HepG2 (cell line): ENCODE measurements at regions not wholly inside any gene's neighbourhood (a gene's known extent, or its start where the extent isn't known, plus 50 kb on each side); places are given as distances from the start of the nearest gene placed in this dataset.

Source experiments
- CBX5 ChIP-seq: sonication (generic); formaldehyde crosslinking; IDR thresholded peaks from 2 replicates; pipeline ENCODE4 v1.4.0; 2020; ENCODE audit warnings: missing genetic modification reagents, borderline replicate concordance
- CTCF ChIP-seq: sonication (generic); formaldehyde crosslinking; IDR thresholded peaks from 2 replicates; pipeline ENCODE4 v1.5.0; 2020; ENCODE audit warnings: mild to moderate bottlenecking, missing genetic modification reagents, moderate library complexity
- POLR2A ChIP-seq, 2 experiments: IDR thresholded peaks; 2 replicates each; pipeline ENCODE4 v1.6.1; 2011; ENCODE audit warnings: low read depth in 2 of 2, low read length in 2 of 2, mild to moderate bottlenecking in 1 of 2, moderate library complexity in 1 of 2; ENCODE audit not compliant: insufficient read depth in 1 of 2
- POLR2AphosphoS5 ChIP-seq: IDR thresholded peaks from 2 replicates; pipeline ENCODE4 v1.6.1; 2012; ENCODE audit warnings: low read depth, low read length
- WIZ ChIP-seq: sonication (generic); formaldehyde crosslinking; IDR thresholded peaks from 2 replicates; pipeline ENCODE4 v1.5.1; 2020; ENCODE audit warnings: mild to moderate bottlenecking, missing genetic modification reagents
- XRCC5 ChIP-seq: fragments of 200-400 bp; formaldehyde crosslinking; optimal IDR thresholded peaks from 2 replicates; pipeline ENCODE3; 2017; ENCODE audit warnings: mild to moderate bottlenecking, low read length
- ZBTB46 ChIP-seq: sonication (generic); formaldehyde crosslinking; IDR thresholded peaks from 2 replicates; pipeline ENCODE4 v1.4.0; 2020; ENCODE audit warnings: mild to moderate bottlenecking, missing genetic modification reagents, borderline replicate concordance
- ZNF24 ChIP-seq: fragments of 450-650 bp; IDR thresholded peaks from 2 replicates; pipeline ENCODE4 v1.6.1; 2017; ENCODE audit warnings: antibody characterized with exemption, mild to moderate bottlenecking
- ZNF652 ChIP-seq: IDR thresholded peaks from 2 replicates; pipeline ENCODE4 v1.6.1; 2016; ENCODE audit warnings: low read depth, borderline replicate concordance
- ZNF776 ChIP-seq: sonication (generic); formaldehyde crosslinking; IDR thresholded peaks from 2 replicates; pipeline ENCODE4 v1.4.0; 2020; ENCODE audit warnings: mild to moderate bottlenecking, missing genetic modification reagents

GRCh38 chr5:174202996-174203395 lies 157.5 kb downstream of the NSG2 start:
- no peak for TF ChIP-seq ZNF24
- TF ChIP-seq XRCC5 = no peak
- TF ChIP-seq POLR2A (IDR thresholded peaks at IDR 0.05; ENCODE audit: insufficient read depth in 1 of 2, low read depth in 2 of 2, low read length in 2 of 2) = no peak
- no peak for TF ChIP-seq POLR2AphosphoS5
- no peak for TF ChIP-seq CBX5 (CRISPR knock-in tag)
- no peak for TF ChIP-seq ZNF776
- no peak for TF ChIP-seq WIZ (CRISPR knock-in tag)
- no peak for TF ChIP-seq CTCF (CRISPR knock-in tag)
- no peak for TF ChIP-seq ZNF652
- TF ChIP-seq ZBTB46 (CRISPR knock-in tag) = no peak
